NT2/D1 (cell line): ENCODE measurements at regions not wholly inside any gene's neighbourhood (a gene's known extent, or its start where the extent isn't known, plus 50 kb on each side); places are given as distances from the start of the nearest gene placed in this dataset.

Experiments
- SUZ12 ChIP-seq: IDR thresholded peaks from 2 replicates; pipeline ENCODE4 v1.6.1; 2011; ENCODE audit not compliant: insufficient read length, insufficient read depth; ENCODE audit errors: extremely low read depth
- YY1 ChIP-seq: IDR thresholded peaks from 2 replicates; pipeline ENCODE4 v1.6.1; 2011; ENCODE audit not compliant: insufficient read length, insufficient read depth
- ZNF274 ChIP-seq: IDR thresholded peaks from 2 replicates; pipeline ENCODE4 v1.6.1; 2011; ENCODE audit warnings: mild to moderate bottlenecking, low read depth, low read length

DNA sequence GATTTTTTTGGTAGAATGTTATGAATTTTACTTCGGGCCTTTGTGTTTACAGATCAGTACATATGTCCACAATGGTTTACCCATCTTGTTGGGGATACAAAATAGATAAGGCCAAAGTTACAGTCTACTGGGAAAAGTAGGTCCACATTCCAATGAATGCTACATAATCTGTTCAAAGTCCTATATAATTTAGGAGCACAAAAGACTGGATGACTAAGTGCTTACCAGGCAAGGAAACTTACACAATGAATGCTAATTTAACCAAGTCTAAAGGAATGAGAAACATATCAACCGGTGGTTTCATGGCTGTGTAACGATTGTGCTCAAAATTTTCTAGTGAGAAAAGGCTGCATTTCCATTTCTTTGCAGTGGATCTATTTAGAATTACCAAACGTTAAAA is 97.4 kb upstream of the TRPM3 start:
- TF ChIP-seq YY1 (no peak), ZNF274 (no peak), SUZ12 (no peak)
